ENCODE measurements at regions not wholly inside any gene's neighbourhood (a gene's known extent, or its start where the extent isn't known, plus 50 kb on each side); places are given as distances from the start of the nearest gene placed in this dataset.

DNA sequence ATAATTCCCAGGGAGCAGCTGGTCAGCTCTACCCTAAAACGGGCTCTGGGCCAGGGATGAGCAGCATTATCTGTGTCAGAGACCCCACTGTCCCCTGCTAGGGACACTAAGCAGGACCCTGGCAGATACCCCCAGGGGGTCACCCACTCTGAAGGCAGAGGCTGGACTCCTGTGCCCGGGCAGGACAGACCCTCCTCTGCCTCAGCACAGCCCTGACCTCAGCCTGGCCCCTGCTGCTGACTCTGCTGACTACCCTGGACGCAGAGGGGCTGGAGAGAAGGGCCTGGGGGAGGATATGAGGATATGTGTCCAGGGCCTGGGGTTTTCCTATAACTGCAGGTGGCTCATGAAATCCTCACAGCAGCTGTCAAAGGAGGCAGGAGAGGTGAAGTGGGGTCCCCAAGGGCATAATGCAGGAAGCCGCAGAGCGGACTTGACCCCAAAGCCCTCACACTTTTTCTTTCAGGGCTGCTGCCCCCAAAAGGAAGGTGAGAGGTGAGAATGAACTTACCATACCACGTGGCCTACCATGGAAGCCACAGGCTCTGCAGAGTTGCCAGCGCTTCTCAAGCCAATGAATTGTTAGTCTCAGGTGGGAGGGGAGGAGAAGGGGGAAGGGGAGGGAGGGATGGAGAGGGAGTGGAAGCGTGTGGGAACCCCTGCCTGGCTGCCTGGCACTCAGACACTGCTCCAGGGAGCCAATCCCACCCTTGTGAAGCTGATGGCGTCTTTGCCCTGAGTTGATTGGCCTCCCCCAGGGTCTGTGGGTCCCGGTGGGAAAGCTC is 76.7 kb upstream of the WNT11 start:
- ATAC-seq = no peak
- TF ChIP-seq ZNF565 (CRISPR knock-in tag; conservative IDR thresholded peaks at IDR 0.05; ENCODE audit: low read depth) (no peak), ARNTL (CRISPR knock-in tag; IDR thresholded peaks at IDR 0.05; ENCODE audit: borderline replicate concordance, low read depth) (no peak), CSDC2 (CRISPR knock-in tag; IDR thresholded peaks at IDR 0.05) (no peak), ZC3H10 (CRISPR knock-in tag; IDR thresholded peaks at IDR 0.05) (no peak), RARB (CRISPR knock-in tag; IDR thresholded peaks at IDR 0.05) (no peak), BACH2 (CRISPR knock-in tag; IDR thresholded peaks at IDR 0.05; ENCODE audit: borderline replicate concordance) (no peak), PPARA (CRISPR knock-in tag; IDR thresholded peaks at IDR 0.05; ENCODE audit: borderline replicate concordance) (no peak), ZNF8 (CRISPR knock-in tag; IDR thresholded peaks at IDR 0.05) (no peak), SNAI2 (CRISPR knock-in tag; IDR thresholded peaks at IDR 0.05) (no peak), GLIS3 (CRISPR knock-in tag; IDR thresholded peaks at IDR 0.05) (no peak), OSR1 (CRISPR knock-in tag; IDR thresholded peaks at IDR 0.05) (no peak), TCF4 (CRISPR knock-in tag; IDR thresholded peaks at IDR 0.05; ENCODE audit: borderline replicate concordance) (no peak), ZNF70 (CRISPR knock-in tag; IDR thresholded peaks at IDR 0.05) (no peak), TOX (CRISPR knock-in tag; IDR thresholded peaks at IDR 0.05; ENCODE audit: borderline replicate concordance) (no peak), ZFP30 (CRISPR knock-in tag; IDR thresholded peaks at IDR 0.05) (no peak)
- TF ChIP-seq, protein P1, sequence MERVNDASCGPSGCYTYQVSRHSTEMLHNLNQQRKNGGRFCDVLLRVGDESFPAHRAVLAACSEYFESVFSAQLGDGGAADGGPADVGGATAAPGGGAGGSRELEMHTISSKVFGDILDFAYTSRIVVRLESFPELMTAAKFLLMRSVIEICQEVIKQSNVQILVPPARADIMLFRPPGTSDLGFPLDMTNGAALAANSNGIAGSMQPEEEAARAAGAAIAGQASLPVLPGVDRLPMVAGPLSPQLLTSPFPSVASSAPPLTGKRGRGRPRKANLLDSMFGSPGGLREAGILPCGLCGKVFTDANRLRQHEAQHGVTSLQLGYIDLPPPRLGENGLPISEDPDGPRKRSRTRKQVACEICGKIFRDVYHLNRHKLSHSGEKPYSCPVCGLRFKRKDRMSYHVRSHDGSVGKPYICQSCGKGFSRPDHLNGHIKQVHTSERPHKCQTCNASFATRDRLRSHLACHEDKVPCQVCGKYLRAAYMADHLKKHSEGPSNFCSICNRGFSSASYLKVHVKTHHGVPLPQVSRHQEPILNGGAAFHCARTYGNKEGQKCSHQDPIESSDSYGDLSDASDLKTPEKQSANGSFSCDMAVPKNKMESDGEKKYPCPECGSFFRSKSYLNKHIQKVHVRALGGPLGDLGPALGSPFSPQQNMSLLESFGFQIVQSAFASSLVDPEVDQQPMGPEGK (CRISPR knock-in tag; IDR thresholded peaks at IDR 0.05; ENCODE audit: borderline replicate concordance) = no peak
- TF ChIP-seq, protein P2, sequence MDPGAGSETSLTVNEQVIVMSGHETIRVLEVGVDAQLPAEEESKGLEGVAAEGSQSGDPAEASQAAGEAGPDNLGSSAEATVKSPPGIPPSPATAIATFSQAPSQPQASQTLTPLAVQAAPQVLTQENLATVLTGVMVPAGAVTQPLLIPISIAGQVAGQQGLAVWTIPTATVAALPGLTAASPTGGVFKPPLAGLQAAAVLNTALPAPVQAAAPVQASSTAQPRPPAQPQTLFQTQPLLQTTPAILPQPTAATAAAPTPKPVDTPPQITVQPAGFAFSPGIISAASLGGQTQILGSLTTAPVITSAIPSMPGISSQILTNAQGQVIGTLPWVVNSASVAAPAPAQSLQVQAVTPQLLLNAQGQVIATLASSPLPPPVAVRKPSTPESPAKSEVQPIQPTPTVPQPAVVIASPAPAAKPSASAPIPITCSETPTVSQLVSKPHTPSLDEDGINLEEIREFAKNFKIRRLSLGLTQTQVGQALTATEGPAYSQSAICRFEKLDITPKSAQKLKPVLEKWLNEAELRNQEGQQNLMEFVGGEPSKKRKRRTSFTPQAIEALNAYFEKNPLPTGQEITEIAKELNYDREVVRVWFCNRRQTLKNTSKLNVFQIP (CRISPR knock-in tag; IDR thresholded peaks at IDR 0.05; ENCODE audit: borderline replicate concordance, low read depth) = no peak
- TF ChIP-seq, protein P3, sequence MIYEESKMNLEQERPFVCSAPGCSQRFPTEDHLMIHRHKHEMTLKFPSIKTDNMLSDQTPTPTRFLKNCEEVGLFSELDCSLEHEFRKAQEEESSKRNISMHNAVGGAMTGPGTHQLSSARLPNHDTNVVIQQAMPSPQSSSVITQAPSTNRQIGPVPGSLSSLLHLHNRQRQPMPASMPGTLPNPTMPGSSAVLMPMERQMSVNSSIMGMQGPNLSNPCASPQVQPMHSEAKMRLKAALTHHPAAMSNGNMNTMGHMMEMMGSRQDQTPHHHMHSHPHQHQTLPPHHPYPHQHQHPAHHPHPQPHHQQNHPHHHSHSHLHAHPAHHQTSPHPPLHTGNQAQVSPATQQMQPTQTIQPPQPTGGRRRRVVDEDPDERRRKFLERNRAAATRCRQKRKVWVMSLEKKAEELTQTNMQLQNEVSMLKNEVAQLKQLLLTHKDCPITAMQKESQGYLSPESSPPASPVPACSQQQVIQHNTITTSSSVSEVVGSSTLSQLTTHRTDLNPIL (CRISPR knock-in tag; IDR thresholded peaks at IDR 0.05; ENCODE audit: low read depth) = no peak
- TF ChIP-seq, protein P4, sequence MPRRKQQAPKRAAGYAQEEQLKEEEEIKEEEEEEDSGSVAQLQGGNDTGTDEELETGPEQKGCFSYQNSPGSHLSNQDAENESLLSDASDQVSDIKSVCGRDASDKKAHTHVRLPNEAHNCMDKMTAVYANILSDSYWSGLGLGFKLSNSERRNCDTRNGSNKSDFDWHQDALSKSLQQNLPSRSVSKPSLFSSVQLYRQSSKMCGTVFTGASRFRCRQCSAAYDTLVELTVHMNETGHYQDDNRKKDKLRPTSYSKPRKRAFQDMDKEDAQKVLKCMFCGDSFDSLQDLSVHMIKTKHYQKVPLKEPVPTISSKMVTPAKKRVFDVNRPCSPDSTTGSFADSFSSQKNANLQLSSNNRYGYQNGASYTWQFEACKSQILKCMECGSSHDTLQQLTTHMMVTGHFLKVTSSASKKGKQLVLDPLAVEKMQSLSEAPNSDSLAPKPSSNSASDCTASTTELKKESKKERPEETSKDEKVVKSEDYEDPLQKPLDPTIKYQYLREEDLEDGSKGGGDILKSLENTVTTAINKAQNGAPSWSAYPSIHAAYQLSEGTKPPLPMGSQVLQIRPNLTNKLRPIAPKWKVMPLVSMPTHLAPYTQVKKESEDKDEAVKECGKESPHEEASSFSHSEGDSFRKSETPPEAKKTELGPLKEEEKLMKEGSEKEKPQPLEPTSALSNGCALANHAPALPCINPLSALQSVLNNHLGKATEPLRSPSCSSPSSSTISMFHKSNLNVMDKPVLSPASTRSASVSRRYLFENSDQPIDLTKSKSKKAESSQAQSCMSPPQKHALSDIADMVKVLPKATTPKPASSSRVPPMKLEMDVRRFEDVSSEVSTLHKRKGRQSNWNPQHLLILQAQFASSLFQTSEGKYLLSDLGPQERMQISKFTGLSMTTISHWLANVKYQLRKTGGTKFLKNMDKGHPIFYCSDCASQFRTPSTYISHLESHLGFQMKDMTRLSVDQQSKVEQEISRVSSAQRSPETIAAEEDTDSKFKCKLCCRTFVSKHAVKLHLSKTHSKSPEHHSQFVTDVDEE (CRISPR knock-in tag; IDR thresholded peaks at IDR 0.05) = no peak

DNA sequence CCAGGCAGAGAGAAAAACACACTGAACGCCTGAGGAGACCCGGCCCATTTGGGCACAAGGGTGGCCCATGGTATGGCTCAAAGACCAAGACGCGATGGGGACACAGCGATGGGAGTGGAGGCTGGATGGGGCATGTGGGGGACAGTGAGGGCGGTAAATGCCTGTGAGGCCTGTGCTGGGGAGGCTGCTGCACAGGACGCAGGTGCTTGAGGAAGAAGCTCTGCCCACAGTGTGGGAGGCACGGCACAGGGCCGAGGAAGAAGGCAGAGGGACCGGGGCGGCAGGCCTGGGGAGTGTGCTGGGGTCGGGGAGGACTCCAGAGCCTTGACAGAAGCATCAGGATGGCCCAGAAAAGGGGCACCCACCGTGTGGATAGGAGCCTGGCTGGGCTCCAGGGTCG is 75.9 kb upstream of the WNT11 start:
- no peak for TF ChIP-seq ARNTL (CRISPR knock-in tag; IDR thresholded peaks at IDR 0.05; ENCODE audit: borderline replicate concordance, low read depth)
- no peak for TF ChIP-seq TCF4 (CRISPR knock-in tag; IDR thresholded peaks at IDR 0.05; ENCODE audit: borderline replicate concordance)
- no peak for TF ChIP-seq SNAI2 (CRISPR knock-in tag; IDR thresholded peaks at IDR 0.05)
- TF ChIP-seq, protein P5, sequence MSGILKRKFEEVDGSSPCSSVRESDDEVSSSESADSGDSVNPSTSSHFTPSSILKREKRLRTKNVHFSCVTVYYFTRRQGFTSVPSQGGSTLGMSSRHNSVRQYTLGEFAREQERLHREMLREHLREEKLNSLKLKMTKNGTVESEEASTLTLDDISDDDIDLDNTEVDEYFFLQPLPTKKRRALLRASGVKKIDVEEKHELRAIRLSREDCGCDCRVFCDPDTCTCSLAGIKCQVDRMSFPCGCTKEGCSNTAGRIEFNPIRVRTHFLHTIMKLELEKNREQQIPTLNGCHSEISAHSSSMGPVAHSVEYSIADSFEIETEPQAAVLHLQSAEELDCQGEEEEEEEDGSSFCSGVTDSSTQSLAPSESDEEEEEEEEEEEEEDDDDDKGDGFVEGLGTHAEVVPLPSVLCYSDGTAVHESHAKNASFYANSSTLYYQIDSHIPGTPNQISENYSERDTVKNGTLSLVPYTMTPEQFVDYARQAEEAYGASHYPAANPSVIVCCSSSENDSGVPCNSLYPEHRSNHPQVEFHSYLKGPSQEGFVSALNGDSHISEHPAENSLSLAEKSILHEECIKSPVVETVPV (CRISPR knock-in tag; IDR thresholded peaks at IDR 0.05) = no peak
- no peak for TF ChIP-seq CSDC2 (CRISPR knock-in tag; IDR thresholded peaks at IDR 0.05)
- no peak for TF ChIP-seq ZFP3 (CRISPR knock-in tag; IDR thresholded peaks at IDR 0.05)
- TF ChIP-seq, protein P1 (CRISPR knock-in tag; IDR thresholded peaks at IDR 0.05; ENCODE audit: borderline replicate concordance) = no peak
- no peak for TF ChIP-seq ZNF70 (CRISPR knock-in tag; IDR thresholded peaks at IDR 0.05)
- TF ChIP-seq ZC3H10 (CRISPR knock-in tag; IDR thresholded peaks at IDR 0.05) = no peak
- TF ChIP-seq, protein P3 (CRISPR knock-in tag; IDR thresholded peaks at IDR 0.05; ENCODE audit: low read depth) = no peak
- no peak for TF ChIP-seq ESRRG (CRISPR knock-in tag; IDR thresholded peaks at IDR 0.05)
- no peak for TF ChIP-seq TOX (CRISPR knock-in tag; IDR thresholded peaks at IDR 0.05; ENCODE audit: borderline replicate concordance)
- TF ChIP-seq ISL1 (CRISPR knock-in tag; IDR thresholded peaks at IDR 0.05) = no peak
- no peak for ATAC-seq

Measured in SK-N-SH treated with all-trans-retinoic acid at 6 μM for 48 hours (cell line).